22Rv1 (cell line): ENCODE measurements at regions not wholly inside any gene's neighbourhood (a gene's known extent, or its start where the extent isn't known, plus 50 kb on each side); places are given as distances from the start of the nearest gene placed in this dataset.

Experiments
- ZFX ChIP-seq: fragments of 450-650 bp; IDR thresholded peaks from 2 replicates; pipeline ENCODE4 v1.6.1; 2017; ENCODE audit warnings: antibody characterized with exemption, borderline replicate concordance
- TF ChIP-seq, protein P1 (sequence below): fragments of 450-650 bp; IDR thresholded peaks from 2 replicates; pipeline ENCODE4 v1.5.1; 2017; ENCODE audit warnings: mild to moderate bottlenecking

DNA sequence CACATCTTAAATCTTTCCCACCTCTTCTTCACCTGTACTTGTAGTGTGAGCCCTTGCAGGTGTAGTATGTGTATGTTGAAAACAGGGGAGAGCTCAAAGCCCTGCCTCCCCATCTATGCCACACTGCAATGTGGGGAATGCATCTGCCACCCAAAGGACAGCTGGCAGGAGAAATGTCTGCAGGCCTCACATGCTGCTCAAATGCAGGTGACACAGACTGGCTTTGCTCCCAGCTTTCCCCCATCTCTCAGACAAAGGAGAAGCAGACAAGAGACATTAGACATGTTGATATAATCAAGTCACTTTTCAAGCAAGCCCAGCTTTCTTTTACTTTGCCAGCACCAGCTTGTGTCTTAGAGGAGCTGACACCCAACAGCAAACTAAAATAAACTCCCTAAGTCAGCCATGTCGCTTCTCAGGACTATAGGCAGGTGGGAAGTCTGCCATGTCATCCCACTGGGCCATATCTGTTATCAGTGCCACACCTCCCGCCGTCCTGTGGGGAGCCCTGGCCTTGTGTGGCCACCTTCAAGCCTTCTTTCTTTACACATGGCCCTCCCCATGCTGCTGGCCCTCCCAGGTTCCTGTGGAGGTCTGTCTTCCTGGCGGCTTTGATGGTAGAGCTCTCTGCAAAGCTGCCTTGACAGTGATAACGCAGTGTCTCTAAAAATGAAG, 102.1 kb downstream of the CXCL12 start:
- TF ChIP-seq, protein P1, sequence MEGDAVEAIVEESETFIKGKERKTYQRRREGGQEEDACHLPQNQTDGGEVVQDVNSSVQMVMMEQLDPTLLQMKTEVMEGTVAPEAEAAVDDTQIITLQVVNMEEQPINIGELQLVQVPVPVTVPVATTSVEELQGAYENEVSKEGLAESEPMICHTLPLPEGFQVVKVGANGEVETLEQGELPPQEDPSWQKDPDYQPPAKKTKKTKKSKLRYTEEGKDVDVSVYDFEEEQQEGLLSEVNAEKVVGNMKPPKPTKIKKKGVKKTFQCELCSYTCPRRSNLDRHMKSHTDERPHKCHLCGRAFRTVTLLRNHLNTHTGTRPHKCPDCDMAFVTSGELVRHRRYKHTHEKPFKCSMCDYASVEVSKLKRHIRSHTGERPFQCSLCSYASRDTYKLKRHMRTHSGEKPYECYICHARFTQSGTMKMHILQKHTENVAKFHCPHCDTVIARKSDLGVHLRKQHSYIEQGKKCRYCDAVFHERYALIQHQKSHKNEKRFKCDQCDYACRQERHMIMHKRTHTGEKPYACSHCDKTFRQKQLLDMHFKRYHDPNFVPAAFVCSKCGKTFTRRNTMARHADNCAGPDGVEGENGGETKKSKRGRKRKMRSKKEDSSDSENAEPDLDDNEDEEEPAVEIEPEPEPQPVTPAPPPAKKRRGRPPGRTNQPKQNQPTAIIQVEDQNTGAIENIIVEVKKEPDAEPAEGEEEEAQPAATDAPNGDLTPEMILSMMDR, result no peak
- TF ChIP-seq ZFX, result no peak
